ENCODE measurements at regions not wholly inside any gene's neighbourhood (a gene's known extent, or its start where the extent isn't known, plus 50 kb on each side); places are given as distances from the start of the nearest gene placed in this dataset.
A peak's percentile ranks its signal among the peaks of the same experiment; 100 is the strongest.

- no peak for TF ChIP-seq CTCF (IDR thresholded peaks at IDR 0.05; ENCODE audit: unreplicated experiment)
- CTCF ChIA-PET = no interaction called here
- Mint-ChIP-seq H3K4me3 (ENCODE audit: low read depth, unreplicated experiment) (no peak overlapping the region), H3K9me3 (ENCODE audit: low read depth, unreplicated experiment) (no peaks in the 10 kb centered on the region), H3K36me3 (ENCODE audit: insufficient read depth, unreplicated experiment) (no peaks in the 10 kb centered on the region), H3K27ac (ENCODE audit: unreplicated experiment) (no peak overlapping the region), H3K27me3 (ENCODE audit: unreplicated experiment) (no peaks in the 10 kb centered on the region), H3K4me1 (ENCODE audit: low read depth, unreplicated experiment) (no peaks in the 10 kb centered on the region)
- intact Hi-C loops (cut with micrococcal nuclease; ENCODE audit: unreplicated experiment) = no loop called here
- no peak for DNase-seq
- BruUV-seq (replicated peaks) = no TSS peak
These were observed 199.9 kb downstream of the PCDH7 start for GRCh38 chr4:30920043-30920442.

DNA sequence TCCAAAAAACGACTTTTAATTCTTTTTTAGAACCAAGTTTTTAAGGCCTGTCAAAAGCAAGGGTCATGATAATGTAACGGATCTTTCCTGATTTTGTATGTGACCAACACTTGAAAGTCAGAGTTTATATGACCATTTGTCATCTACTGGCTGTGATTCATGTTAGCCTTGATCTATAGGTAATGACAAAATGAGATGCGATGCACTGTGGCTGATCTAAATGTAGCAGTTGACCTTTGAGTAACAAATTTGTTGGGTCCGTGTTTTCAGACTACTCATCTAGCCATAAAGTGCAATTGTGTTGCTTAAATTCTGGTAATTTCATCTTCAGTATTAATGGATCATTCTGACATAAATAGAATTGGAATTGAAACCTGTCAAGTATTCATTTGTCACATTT lies 202.5 kb downstream of the PCDH7 start:
- H3K27me3 Mint-ChIP-seq (ENCODE audit: unreplicated experiment) = no peaks in the 10 kb centered on the region
- no peaks in the 10 kb centered on the region for H3K4me1 Mint-ChIP-seq (ENCODE audit: low read depth, unreplicated experiment)
- no peaks in the 10 kb centered on the region for H3K36me3 Mint-ChIP-seq (ENCODE audit: insufficient read depth, unreplicated experiment)
- TF ChIP-seq CTCF (IDR thresholded peaks at IDR 0.05; ENCODE audit: unreplicated experiment) = no peak
- no TSS peak for BruUV-seq (replicated peaks)
- H3K4me3 Mint-ChIP-seq (ENCODE audit: low read depth, unreplicated experiment) = no peak overlapping the region
- CTCF ChIA-PET = no interaction called here
- DNase-seq = no peak
- no peak overlapping the region for H3K27ac Mint-ChIP-seq (ENCODE audit: unreplicated experiment)
- H3K9me3 Mint-ChIP-seq (ENCODE audit: low read depth, unreplicated experiment) = no peaks in the 10 kb centered on the region
- intact Hi-C loops (cut with micrococcal nuclease; ENCODE audit: unreplicated experiment) = no loop called here

GRCh38 chr4:30924495-30924894 lies 204.3 kb downstream of the PCDH7 start:
- no peak for DNase-seq
- TF ChIP-seq CTCF (IDR thresholded peaks at IDR 0.05; ENCODE audit: unreplicated experiment) = no peak
- CTCF ChIA-PET = no interaction called here
- no peaks in the 10 kb centered on the region for H3K36me3 Mint-ChIP-seq (ENCODE audit: insufficient read depth, unreplicated experiment)
- no peak overlapping the region for H3K27ac Mint-ChIP-seq (ENCODE audit: unreplicated experiment)
- H3K4me1 Mint-ChIP-seq (ENCODE audit: low read depth, unreplicated experiment) = peaks cover 1% of the 10 kb centered on the region
- H3K9me3 Mint-ChIP-seq (ENCODE audit: low read depth, unreplicated experiment) = no peaks in the 10 kb centered on the region
- no peak overlapping the region for H3K4me3 Mint-ChIP-seq (ENCODE audit: low read depth, unreplicated experiment)
- intact Hi-C loops (cut with micrococcal nuclease; ENCODE audit: unreplicated experiment) = no loop called here
- BruUV-seq (replicated peaks) = no TSS peak
- no peaks in the 10 kb centered on the region for H3K27me3 Mint-ChIP-seq (ENCODE audit: unreplicated experiment)

DNA sequence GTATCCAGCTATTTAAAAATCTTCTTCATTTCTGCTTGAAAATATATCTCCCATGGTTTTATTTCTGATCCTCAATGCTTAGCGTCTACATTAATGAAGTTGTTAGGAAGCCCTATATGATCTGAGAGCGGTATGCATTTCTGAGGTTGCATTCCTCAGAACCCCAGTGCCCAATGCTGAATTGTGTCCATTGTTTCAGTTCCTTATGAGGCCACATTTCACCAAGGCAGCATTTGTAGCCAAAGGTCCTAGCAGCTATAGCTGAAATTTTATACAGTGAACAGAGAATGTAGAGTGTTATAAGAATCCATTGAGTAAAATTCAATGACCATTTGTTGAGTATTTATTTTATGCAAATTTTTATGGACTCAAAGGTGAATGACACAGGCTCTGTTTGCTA lies 209.5 kb downstream of the PCDH7 start:
- Mint-ChIP-seq H3K4me3 (ENCODE audit: low read depth, unreplicated experiment) (no peak overlapping the region), H3K9me3 (ENCODE audit: low read depth, unreplicated experiment) (no peaks in the 10 kb centered on the region), H3K27me3 (ENCODE audit: unreplicated experiment) (no peaks in the 10 kb centered on the region), H3K36me3 (ENCODE audit: insufficient read depth, unreplicated experiment) (no peaks in the 10 kb centered on the region), H3K27ac (ENCODE audit: unreplicated experiment) (peak overlapping the region; percentile 24), H3K4me1 (ENCODE audit: low read depth, unreplicated experiment) (peaks cover 10% of the 10 kb centered on the region)
- CTCF ChIA-PET = no interaction called here
- no TSS peak for BruUV-seq (replicated peaks)
- intact Hi-C loops (cut with micrococcal nuclease; ENCODE audit: unreplicated experiment) = no loop called here
- no peak for TF ChIP-seq CTCF (IDR thresholded peaks at IDR 0.05; ENCODE audit: unreplicated experiment)
- no peak for DNase-seq

- no peaks in the 10 kb centered on the region for H3K27me3 Mint-ChIP-seq (ENCODE audit: unreplicated experiment)
- peaks cover 10% of the 10 kb centered on the region for H3K4me1 Mint-ChIP-seq (ENCODE audit: low read depth, unreplicated experiment)
- intact Hi-C loops (cut with micrococcal nuclease; ENCODE audit: unreplicated experiment) = no loop called here
- BruUV-seq (replicated peaks) = no TSS peak
- CTCF ChIA-PET = no interaction called here
- TF ChIP-seq CTCF (IDR thresholded peaks at IDR 0.05; ENCODE audit: unreplicated experiment) = no peak
- no peaks in the 10 kb centered on the region for H3K36me3 Mint-ChIP-seq (ENCODE audit: insufficient read depth, unreplicated experiment)
- no peak overlapping the region for H3K4me3 Mint-ChIP-seq (ENCODE audit: low read depth, unreplicated experiment)
- H3K9me3 Mint-ChIP-seq (ENCODE audit: low read depth, unreplicated experiment) = no peaks in the 10 kb centered on the region
- DNase-seq = no peak
- H3K27ac Mint-ChIP-seq (ENCODE audit: unreplicated experiment) = peak overlapping the region; percentile 24
These were observed 210.1 kb downstream of the PCDH7 start for GRCh38 chr4:30930276-30930675.

All from Calu3 (cell line).